Stimulated activated CD4-positive, alpha-beta T cell treated with anti-CD3 and anti-CD28 coated beads, Interleukin-15, amount 100 ng/mL, for 1 hour (primary cell): ENCODE measurements at regions not wholly inside any gene's neighbourhood (a gene's known extent, or its start where the extent isn't known, plus 50 kb on each side); places are given as distances from the start of the nearest gene placed in this dataset.
"Not testable (repeated sequence)": the region's sequence is repeated elsewhere in the genome, so short reads cannot be mapped to it uniquely, and the experiment has no call there.

Source experiments
- DNase-seq, 2 donors: peaks; one replicate each; pipeline ENCODE4 v3.0.0-alpha.2; 2020; ENCODE audit warnings: low read depth in 1 of 2, low spot score in 1 of 2

GRCh38 chr5:18761801-18762200 is 1127.5 kb downstream of the TAF11L14 start:
- no peak for DNase-seq

GRCh38 chr5:18764161-18764560 is 1129.9 kb downstream of the TAF11L14 start:
- no peak for DNase-seq

- no peak for DNase-seq
Observed at GRCh38 chr5:18765304-18765703, 1131.0 kb downstream of the TAF11L14 start.

- no peak for DNase-seq
Observed at GRCh38 chr5:18771097-18771610, 1136.9 kb downstream of the TAF11L14 start.

- no peak for DNase-seq
Observed at GRCh38 chr5:18772475-18772874, 1138.2 kb downstream of the TAF11L14 start.

GRCh38 chr5:18778225-18778624 is 1144.0 kb downstream of the TAF11L14 start:
- no peak for DNase-seq

- DNase-seq, result no peak
Observed at GRCh38 chr5:18789218-18789998, 1155.1 kb downstream of the TAF11L14 start.

GRCh38 chr5:18792145-18792544 is 1157.9 kb downstream of the TAF11L14 start:
- no peak for DNase-seq

- no peak for DNase-seq
Observed at GRCh38 chr5:18797222-18797621, 1163.0 kb downstream of the TAF11L14 start.

GRCh38 chr5:18798058-18798457 is 1163.8 kb downstream of the TAF11L14 start:
- DNase-seq, result no peak

GRCh38 chr5:18799482-18800128 is 1165.3 kb downstream of the TAF11L14 start:
- no peak for DNase-seq

GRCh38 chr5:18800293-18801025 is 1166.2 kb downstream of the TAF11L14 start:
- no peak for DNase-seq

GRCh38 chr5:18801413-18801812 is 1167.2 kb downstream of the TAF11L14 start:
- DNase-seq, result not testable (repeated sequence)

- no peak for DNase-seq
Observed at GRCh38 chr5:18802336-18802735, 1168.1 kb downstream of the TAF11L14 start.

- no peak for DNase-seq
Observed at GRCh38 chr5:18805376-18805775, 1171.1 kb downstream of the TAF11L14 start.

GRCh38 chr5:18807256-18808149 is 1173.2 kb downstream of the TAF11L14 start:
- DNase-seq, result no peak

GRCh38 chr5:18811661-18812060 is 1176.3 kb downstream of the CDH18 start:
- DNase-seq, result no peak

- no peak for DNase-seq
Observed at GRCh38 chr5:18828351-18828750, 1159.6 kb downstream of the CDH18 start.

GRCh38 chr5:18829539-18829938 is 1158.5 kb downstream of the CDH18 start:
- DNase-seq, result no peak

GRCh38 chr5:18850216-18850615 is 1137.8 kb downstream of the CDH18 start:
- no peak for DNase-seq

GRCh38 chr5:18872978-18873377 is 1115.0 kb downstream of the CDH18 start:
- no peak for DNase-seq
